ENCODE measurements at regions not wholly inside any gene's neighbourhood (a gene's known extent, or its start where the extent isn't known, plus 50 kb on each side); places are given as distances from the start of the nearest gene placed in this dataset.
"Not testable (repeated sequence)": the region's sequence is repeated elsewhere in the genome, so short reads cannot be mapped to it uniquely, and the experiment has no call there.

DNA sequence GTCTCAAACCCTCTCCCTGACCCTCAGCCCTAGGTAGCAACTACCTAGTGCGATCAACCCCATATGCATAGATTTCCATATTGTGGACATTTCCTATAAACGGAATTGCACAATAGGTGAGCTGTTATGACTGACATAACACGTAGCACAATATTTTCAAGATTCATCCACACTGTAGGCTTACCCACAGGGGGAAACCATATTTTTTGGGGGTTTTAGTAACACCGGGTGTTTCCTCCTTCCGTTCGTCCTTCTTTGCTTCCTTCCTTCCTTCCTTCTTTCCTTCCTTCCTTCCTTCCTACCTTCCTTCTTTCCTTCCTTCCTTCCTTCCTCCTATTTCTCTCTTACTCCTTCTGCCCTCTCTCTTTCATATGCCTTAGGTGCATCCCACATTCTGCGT lies 524.2 kb downstream of the CWH43 start:
- DNase-seq; H3K36me3 ChIP-seq (replicated peaks); in situ Hi-C loops (cut with HindIII; ENCODE audit: low pct_ligation_motif_present, low sequenced_read_pairs); H3K4me3 ChIP-seq (ENCODE audit: low read depth, low read length); H3K27ac ChIP-seq; H3K27me3 ChIP-seq (replicated peaks): not testable (repeated sequence)

DNA sequence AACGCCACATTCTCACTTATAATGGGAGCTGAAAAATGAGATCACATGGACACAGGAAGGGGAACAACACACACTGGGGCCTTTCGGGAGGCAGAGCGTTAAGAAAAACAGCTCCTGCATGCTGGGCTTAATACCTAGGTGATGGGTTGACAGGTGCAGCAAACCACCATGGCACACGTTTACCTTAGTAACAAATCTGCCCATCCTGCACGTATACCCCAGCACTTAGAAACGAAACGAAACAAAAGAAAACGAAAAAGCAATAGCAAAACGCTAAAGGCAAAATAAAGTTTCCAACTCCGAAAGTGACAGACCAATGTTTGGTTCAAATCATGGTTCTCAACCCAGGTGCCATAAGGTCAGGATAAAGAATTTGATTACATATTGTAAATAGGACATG lies 525.3 kb downstream of the CWH43 start:
- H3K27ac ChIP-seq; DNase-seq; H3K36me3 ChIP-seq (replicated peaks); H3K27me3 ChIP-seq (replicated peaks); in situ Hi-C loops (cut with HindIII; ENCODE audit: low pct_ligation_motif_present, low sequenced_read_pairs); H3K4me3 ChIP-seq (ENCODE audit: low read depth, low read length): not testable (repeated sequence)

DNA sequence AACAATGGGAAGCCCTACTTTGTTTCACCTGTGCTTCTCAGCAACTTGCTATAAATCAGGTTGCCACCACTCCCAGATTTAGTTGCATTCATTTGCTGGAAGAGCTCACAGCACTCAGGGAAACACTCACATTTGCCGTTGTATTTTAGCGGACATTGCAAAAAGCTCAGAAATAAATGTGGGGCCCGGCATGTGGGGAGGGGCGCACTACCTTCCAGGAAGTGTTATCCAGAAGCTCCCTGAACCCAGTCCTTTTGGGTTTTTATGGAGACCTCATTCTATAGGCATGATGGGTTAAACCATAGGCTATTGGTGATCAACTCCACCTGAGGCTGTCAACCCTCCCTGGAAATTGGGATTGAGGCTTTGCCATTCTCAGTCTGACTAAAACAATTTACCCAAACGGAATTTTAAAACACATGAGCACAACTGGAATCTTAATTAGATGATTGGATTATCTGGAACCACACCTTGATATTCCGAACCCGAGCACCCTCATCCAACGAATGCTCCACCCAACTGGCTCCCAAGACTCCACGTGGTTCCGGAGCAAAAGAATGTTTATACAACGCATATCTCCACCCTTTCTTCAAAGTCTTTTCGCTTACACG lies 525.9 kb downstream of the CWH43 start:
- H3K27ac ChIP-seq; H3K36me3 ChIP-seq (replicated peaks); in situ Hi-C loops (cut with HindIII; ENCODE audit: low pct_ligation_motif_present, low sequenced_read_pairs); H3K4me3 ChIP-seq (ENCODE audit: low read depth, low read length); H3K27me3 ChIP-seq (replicated peaks); DNase-seq: not testable (repeated sequence)

DNA sequence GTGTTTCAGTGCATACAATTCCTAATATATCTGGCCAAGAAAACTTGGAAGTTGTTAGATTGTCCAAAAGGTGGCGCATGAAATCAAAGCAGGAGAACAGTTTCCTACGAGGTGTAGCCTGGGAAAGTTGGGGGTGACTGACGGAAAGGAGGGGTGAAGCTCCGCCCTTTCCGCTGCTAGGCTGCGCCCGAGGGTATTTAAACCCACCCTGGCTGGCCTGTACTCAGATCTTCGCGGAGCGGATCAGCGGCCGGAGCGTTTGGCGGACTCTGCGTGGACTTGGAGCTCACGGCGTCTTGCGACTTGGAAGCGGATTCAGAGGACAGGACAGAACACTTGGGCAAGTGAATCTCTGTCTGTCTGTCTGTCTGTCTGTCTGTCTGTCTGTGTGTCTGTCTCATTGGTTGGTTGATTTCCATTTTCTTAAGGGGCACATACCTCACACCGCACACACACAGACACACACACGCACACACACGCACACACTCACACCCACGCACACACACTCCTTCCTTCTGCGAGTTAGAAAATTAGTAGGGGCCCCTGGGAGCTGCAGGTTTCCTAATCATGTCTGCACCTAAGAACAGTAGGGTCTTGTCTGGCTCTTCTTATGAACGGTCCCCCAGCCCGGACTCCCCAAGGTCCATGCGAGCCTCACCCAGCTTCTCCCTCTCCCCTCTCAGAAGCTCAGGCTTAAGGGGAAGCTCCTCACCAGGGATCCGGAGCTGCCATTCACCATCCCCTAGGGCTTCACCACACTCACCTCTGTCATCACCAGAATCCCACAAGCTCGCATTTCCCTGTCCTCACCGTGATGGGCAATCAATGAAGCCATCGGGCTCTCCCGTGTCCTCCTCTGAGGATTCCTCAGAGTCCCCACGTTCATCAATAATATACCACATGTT lies 526.8 kb downstream of the CWH43 start:
- H3K36me3 ChIP-seq (replicated peaks); DNase-seq; H3K27ac ChIP-seq; H3K27me3 ChIP-seq (replicated peaks); in situ Hi-C loops (cut with HindIII; ENCODE audit: low pct_ligation_motif_present, low sequenced_read_pairs); H3K4me3 ChIP-seq (ENCODE audit: low read depth, low read length): not testable (repeated sequence)
- TF ChIP-seq, protein P1, sequence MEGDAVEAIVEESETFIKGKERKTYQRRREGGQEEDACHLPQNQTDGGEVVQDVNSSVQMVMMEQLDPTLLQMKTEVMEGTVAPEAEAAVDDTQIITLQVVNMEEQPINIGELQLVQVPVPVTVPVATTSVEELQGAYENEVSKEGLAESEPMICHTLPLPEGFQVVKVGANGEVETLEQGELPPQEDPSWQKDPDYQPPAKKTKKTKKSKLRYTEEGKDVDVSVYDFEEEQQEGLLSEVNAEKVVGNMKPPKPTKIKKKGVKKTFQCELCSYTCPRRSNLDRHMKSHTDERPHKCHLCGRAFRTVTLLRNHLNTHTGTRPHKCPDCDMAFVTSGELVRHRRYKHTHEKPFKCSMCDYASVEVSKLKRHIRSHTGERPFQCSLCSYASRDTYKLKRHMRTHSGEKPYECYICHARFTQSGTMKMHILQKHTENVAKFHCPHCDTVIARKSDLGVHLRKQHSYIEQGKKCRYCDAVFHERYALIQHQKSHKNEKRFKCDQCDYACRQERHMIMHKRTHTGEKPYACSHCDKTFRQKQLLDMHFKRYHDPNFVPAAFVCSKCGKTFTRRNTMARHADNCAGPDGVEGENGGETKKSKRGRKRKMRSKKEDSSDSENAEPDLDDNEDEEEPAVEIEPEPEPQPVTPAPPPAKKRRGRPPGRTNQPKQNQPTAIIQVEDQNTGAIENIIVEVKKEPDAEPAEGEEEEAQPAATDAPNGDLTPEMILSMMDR (IDR thresholded peaks at IDR 0.05; ENCODE audit: low read depth, low read length, missing control alignments), result peak; percentile 13

DNA sequence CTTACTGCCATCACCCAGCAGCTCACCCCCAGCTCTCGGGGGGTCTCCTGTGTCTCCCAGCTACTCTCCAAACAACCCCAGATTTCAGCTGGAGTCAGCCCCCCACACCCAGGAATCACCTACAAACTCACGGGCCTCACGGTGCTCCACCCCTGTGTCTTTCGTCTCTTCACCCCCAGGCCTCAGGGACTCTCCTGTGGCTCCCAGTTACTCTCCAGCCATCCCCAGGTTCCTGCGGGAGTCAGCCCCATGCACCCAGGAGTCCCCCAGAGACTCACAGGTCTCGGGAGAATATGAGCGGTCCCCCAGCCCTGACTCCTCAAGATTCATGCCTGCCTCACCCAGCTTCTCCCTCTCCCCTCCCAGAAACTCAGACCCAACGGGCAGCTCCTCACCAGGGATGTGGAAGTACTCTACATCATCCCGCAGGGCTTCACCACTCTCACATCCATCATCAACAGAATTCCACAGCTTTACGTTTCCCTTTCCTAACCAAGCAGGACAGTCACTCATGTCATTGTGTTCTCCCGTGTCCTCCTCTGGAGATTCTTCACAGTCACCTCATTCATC lies 527.6 kb downstream of the CWH43 start:
- H3K4me3 ChIP-seq (ENCODE audit: low read depth, low read length); H3K27me3 ChIP-seq (replicated peaks); H3K36me3 ChIP-seq (replicated peaks); DNase-seq; in situ Hi-C loops (cut with HindIII; ENCODE audit: low pct_ligation_motif_present, low sequenced_read_pairs); H3K27ac ChIP-seq: not testable (repeated sequence)

DNA sequence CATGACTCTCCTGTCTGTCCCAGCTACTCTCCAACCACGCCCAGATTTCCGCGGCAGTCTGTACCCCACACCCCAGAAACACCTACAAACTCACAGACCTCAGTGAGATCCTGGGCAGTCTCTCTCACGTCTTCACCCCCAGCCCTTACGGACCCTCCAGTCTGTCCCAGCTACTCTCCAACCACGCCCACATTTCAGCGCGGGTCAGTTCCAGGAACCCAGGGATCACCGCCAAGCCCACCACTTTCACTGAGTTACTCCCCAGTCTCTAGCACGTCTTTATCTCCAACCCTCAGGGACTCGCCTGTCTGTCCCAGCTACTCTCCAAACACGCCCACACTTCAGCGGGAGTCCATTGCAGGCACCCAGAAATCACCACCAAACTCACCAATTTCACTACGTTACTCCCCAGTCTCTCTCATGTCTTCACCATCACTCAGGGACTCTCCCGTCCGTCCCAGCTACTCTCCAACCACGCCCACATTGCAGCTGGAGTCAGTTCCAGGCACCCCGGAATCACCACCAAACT lies 528.2 kb downstream of the CWH43 start:
- H3K27me3 ChIP-seq (replicated peaks); DNase-seq; in situ Hi-C loops (cut with HindIII; ENCODE audit: low pct_ligation_motif_present, low sequenced_read_pairs); H3K36me3 ChIP-seq (replicated peaks); H3K27ac ChIP-seq; H3K4me3 ChIP-seq (ENCODE audit: low read depth, low read length): not testable (repeated sequence)

DNA sequence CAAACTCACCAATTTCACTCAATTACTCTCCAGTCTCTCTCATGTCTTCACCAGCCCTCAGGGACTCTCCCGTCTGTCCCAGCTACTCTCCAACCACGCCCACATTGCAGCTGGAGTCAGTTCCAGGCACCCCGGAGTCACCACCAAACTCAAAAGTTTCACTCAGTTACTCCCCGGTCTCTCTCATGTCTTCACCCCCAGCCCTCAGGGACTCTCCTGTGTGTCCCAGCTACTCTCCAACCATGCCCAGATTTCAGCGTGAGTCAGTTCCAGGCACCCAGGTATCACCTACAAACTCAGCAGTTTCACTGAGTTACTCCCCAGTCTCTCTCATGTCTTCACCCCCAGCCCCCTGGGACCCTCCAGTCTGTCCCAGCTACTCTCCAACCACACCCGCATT lies 528.8 kb downstream of the CWH43 start:
- DNase-seq; H3K27me3 ChIP-seq (replicated peaks); H3K4me3 ChIP-seq (ENCODE audit: low read depth, low read length); in situ Hi-C loops (cut with HindIII; ENCODE audit: low pct_ligation_motif_present, low sequenced_read_pairs); H3K36me3 ChIP-seq (replicated peaks); H3K27ac ChIP-seq: not testable (repeated sequence)

DNA sequence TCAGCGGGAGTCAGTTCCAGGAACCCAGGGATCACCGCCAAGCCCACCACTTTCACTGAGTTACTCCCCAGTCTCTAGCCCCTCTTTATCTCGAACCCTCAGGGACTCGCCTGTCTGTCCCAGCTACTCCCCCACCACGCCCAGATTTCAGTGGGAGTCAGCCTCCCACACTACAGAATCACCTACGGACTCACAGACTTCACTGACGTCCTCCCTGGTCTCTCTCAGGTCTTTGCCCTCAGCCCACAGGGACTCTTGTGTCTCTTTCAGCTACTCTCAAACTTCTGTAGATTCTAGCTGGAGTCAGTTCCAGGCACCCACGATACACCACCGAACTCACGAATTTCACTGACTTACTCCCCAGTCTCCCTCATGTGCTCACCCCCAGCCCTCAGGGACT lies 529.2 kb downstream of the CWH43 start:
- in situ Hi-C loops (cut with HindIII; ENCODE audit: low pct_ligation_motif_present, low sequenced_read_pairs); H3K36me3 ChIP-seq (replicated peaks); H3K4me3 ChIP-seq (ENCODE audit: low read depth, low read length); H3K27ac ChIP-seq; H3K27me3 ChIP-seq (replicated peaks); DNase-seq: not testable (repeated sequence)

DNA sequence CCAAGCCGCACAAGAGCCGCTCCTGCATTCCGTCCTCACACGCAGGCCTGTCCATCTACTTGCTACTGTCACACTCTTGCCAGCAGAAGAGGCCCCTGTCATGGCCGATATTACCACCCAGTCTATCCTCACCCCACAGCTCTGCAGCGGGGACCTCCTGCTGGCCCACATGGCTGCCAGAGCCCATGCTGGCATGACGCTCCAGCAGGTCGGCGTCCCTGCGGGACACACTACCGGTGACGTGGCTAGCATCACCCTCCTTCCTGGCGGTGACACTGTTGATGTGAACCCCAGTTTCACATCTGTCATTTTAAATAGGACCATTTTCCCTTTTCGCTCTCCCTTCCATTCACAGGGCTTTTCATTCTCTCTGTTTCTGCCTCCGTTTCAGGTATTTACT lies 530.0 kb downstream of the CWH43 start:
- H3K27ac ChIP-seq; H3K36me3 ChIP-seq (replicated peaks); in situ Hi-C loops (cut with HindIII; ENCODE audit: low pct_ligation_motif_present, low sequenced_read_pairs); H3K4me3 ChIP-seq (ENCODE audit: low read depth, low read length); DNase-seq; H3K27me3 ChIP-seq (replicated peaks): not testable (repeated sequence)

Measured in brain microvascular endothelial cell (primary cell).